ENCODE measurements at regions not wholly inside any gene's neighbourhood (a gene's known extent, or its start where the extent isn't known, plus 50 kb on each side); places are given as distances from the start of the nearest gene placed in this dataset.

DNA sequence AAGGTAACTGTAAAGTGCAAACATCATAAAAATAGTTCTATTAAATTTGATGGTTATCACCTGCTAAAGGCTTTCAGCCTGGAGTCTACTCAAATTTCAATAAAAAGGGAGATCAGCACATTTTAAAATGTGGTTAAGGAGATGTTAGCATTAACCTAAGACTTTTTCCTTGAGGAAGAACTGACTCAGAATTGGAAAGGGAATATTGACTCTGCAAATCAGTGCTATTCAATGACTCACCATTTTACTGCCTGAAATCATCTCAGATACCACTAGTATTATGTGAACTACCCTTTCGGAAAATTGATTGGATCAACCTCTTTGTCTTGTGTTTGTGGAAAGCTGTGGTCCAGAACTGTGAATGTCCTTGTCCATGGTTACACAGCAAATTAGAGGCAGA, 113.3 kb downstream of the ADRB2 start:
- Histone ChIP-seq H3K4me1 (replicated peaks in 1 of 4; ENCODE audit: control insufficient read depth in 3 of 4, insufficient read depth in 4 of 4, low read length in 3 of 4) (peaks cover 0 to 2% (median 0%) of the 10 kb centered on the region in 4 experiments; a peak in 2 of 7 replicates), H3K23me2 (ENCODE audit: low read depth, low read length) (no peaks in the 10 kb centered on the region), H3K4ac (replicated peaks; ENCODE audit: insufficient read length, low read depth, low read length) (no peak overlapping the region), H3K27me3 (replicated peaks in 1 of 4; ENCODE audit: control insufficient read depth in 3 of 4, extremely low read depth in 1 of 4, insufficient read depth in 3 of 4, low read length in 3 of 4) (no peaks in the 10 kb centered on the region), H4K20me1 (replicated peaks in 1 of 2; ENCODE audit: control insufficient read depth in 1 of 2, insufficient read depth in 2 of 2, low read length in 2 of 2) (no peaks in the 10 kb centered on the region), H2AFZ (ENCODE audit: low read length) (no peak overlapping the region), H2BK120ac (replicated peaks; ENCODE audit: low read depth, low read length) (no peak overlapping the region), H3K9me3 (ENCODE audit: insufficient read depth in 2 of 2, low read depth in 1 of 2, low read length in 1 of 2) (peaks cover 0 to 8% of the 10 kb centered on the region in 2 experiments; a peak in 1 of 4 replicates), H3K27ac (ENCODE audit: low read depth, low read length) (no peak overlapping the region), H3K23ac (ENCODE audit: insufficient read length) (no peak overlapping the region), H4K91ac (replicated peaks; ENCODE audit: insufficient read length, low read length) (no peak overlapping the region), H2BK20ac (ENCODE audit: low read length) (no peak overlapping the region), H2BK12ac (ENCODE audit: low read depth, low read length) (no peak overlapping the region), H3K9ac (replicated peaks in 1 of 4; ENCODE audit: extremely low read depth in 1 of 4, low read depth in 3 of 4, low read length in 3 of 4) (no peak overlapping the region), H3K18ac (ENCODE audit: extremely low read depth, low read length) (no peak overlapping the region), H4K8ac (ENCODE audit: extremely low read depth, insufficient read depth, low read length) (no peak overlapping the region), H2AK5ac (ENCODE audit: low read depth, low read length) (no peak overlapping the region), H4K5ac (ENCODE audit: insufficient read length, low read depth, low read length) (no peak overlapping the region), H3K4me3 (ENCODE audit: extremely low read depth in 1 of 4, insufficient read depth in 2 of 4, low read depth in 3 of 4, low read length in 4 of 4) (no peak overlapping the region), H3K4me2 (ENCODE audit: insufficient read depth in 1 of 2, low read depth in 2 of 2, low read length in 2 of 2) (no peak overlapping the region), H3K56ac (replicated peaks; ENCODE audit: insufficient read length, low read depth, low read length) (no peak overlapping the region), H2BK15ac (ENCODE audit: low read length) (no peak overlapping the region), H3K79me2 (ENCODE audit: control insufficient read depth in 1 of 2, insufficient read depth in 2 of 2, low read length in 2 of 2) (no peaks in the 10 kb centered on the region), H2BK5ac (ENCODE audit: low read depth, low read length) (no peak overlapping the region), H3K79me1 (ENCODE audit: low read depth, low read length) (no peaks in the 10 kb centered on the region), H3K14ac (ENCODE audit: insufficient read length) (no peak overlapping the region), H3K36me3 (ENCODE audit: control insufficient read depth in 2 of 4, insufficient read depth in 4 of 4, low read length in 3 of 4) (no peaks in the 10 kb centered on the region)
- 100% methylated on average over 1 of the region's 1 CpG; no CpG with 5 or more reads in 1 of the 2 experiments for WGBS, 2 experiments (ENCODE audit: extremely low coverage in 1 of 2, insufficient coverage in 1 of 2, insufficient read length in 1 of 2, insufficient replicate concordance in 2 of 2, low coverage in 1 of 2, low lambda C conversion rate in 2 of 2, missing lambda C conversion rate in 1 of 2)
- FAIRE-seq (no peak), DNase-seq (ENCODE audit: low read depth in 1 of 2, low spot score in 2 of 2) (no peak)
- POLR2A ChIA-PET (ENCODE audit: partially characterized antibody), result interaction anchor here (0.8 kb wide), 1 partner anchor 8 kb away, joined by 3 read pairs; no protein-coding TSS in a partner anchor
- CTCF ChIA-PET (ENCODE audit: partially characterized antibody), result interaction anchor here (1.1 to 5.2 kb wide), 4 partner anchors 11 to 27 kb away, joined by 3 to 31 read pairs (median 4); no protein-coding TSS in a partner anchor
- TF ChIP-seq EP300 (IDR thresholded peaks at IDR 0.05; ENCODE audit: borderline replicate concordance in 1 of 2, low read depth in 2 of 2, low read length in 2 of 2), result no peak
- no peak for TF ChIP-seq POLR2AphosphoS5 (IDR thresholded peaks at IDR 0.05; ENCODE audit: low read depth, low read length)
- TF ChIP-seq KDM5A (IDR thresholded peaks at IDR 0.05; ENCODE audit: low read length), result no peak
- no peak for TF ChIP-seq NRF1 (IDR thresholded peaks at IDR 0.05; ENCODE audit: low read depth, low read length)
- no peak for TF ChIP-seq SUZ12 (IDR thresholded peaks at IDR 0.05; ENCODE audit: low read length)
- no peak for TF ChIP-seq USF2 (IDR thresholded peaks at IDR 0.05; ENCODE audit: low read length)
- TF ChIP-seq, protein P1, sequence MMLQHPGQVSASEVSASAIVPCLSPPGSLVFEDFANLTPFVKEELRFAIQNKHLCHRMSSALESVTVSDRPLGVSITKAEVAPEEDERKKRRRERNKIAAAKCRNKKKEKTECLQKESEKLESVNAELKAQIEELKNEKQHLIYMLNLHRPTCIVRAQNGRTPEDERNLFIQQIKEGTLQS (IDR thresholded peaks at IDR 0.05; ENCODE audit: insufficient read depth, low read depth, low read length), result no peak
- no peak for TF ChIP-seq CREB1 (IDR thresholded peaks at IDR 0.05)
- no peak for TF ChIP-seq RBBP5 (IDR thresholded peaks at IDR 0.05; ENCODE audit: borderline replicate concordance, low read depth, low read length)
- TF ChIP-seq SP2 (IDR thresholded peaks at IDR 0.05; ENCODE audit: low read length), result no peak
- TF ChIP-seq FOSL1 (IDR thresholded peaks at IDR 0.05; ENCODE audit: insufficient read depth, low read depth, low read length), result no peak
- TF ChIP-seq JUND (IDR thresholded peaks at IDR 0.05; ENCODE audit: low read length), result no peak

All from H1 (cell line).